ENCODE measurements at regions not wholly inside any gene's neighbourhood (a gene's known extent, or its start where the extent isn't known, plus 50 kb on each side); places are given as distances from the start of the nearest gene placed in this dataset.

GRCh38 chr15:92787116-92787515 is 113.0 kb upstream of the CHD2 start:
- TF ChIP-seq CTCF (conservative IDR thresholded peaks at IDR 0.05; ENCODE audit: low read depth in 2 of 2) (no peak), EZH2phosphoT487 (IDR thresholded peaks at IDR 0.05; ENCODE audit: unreplicated experiment) (no peak)

Measured in GM23338 (cell line).